ENCODE measurements at regions not wholly inside any gene's neighbourhood (a gene's known extent, or its start where the extent isn't known, plus 50 kb on each side); places are given as distances from the start of the nearest gene placed in this dataset.

GRCh38 chr4:36990128-36990872 is 254.2 kb upstream of the NWD2 start:
- Histone ChIP-seq H3K4me1 (no peaks in the 10 kb centered on the region), H3K4me3 (no peak overlapping the region), H3K27ac (no peak overlapping the region), H3K36me3 (no peaks in the 10 kb centered on the region), H3K27me3 (no peaks in the 10 kb centered on the region), H3K9me3 (no peaks in the 10 kb centered on the region)
- no peak for DNase-seq
- intact Hi-C loops (cut with DNase I), result no loop called here
- no peak for ATAC-seq
- no peak for TF ChIP-seq CTCF (IDR thresholded peaks at IDR 0.05)

DNA sequence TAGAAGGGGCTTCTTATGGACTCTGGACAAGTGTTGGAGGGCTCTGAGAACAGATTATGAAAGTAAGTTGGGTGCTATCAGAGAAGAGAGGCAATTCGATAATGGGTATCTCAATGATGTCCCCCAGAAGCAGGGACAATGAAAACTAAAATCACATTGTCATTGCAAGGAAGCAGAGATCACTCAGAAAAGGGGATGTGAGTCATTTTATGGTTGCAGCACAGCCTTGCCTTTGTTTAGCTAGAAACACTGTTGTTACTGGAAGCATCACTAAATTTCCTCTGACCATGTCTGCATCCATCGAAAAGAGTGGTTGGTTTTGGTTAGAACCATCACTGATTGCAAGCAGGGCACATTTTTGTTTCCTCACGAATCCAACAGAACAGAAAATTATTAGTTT is 246.8 kb upstream of the NWD2 start:
- no peak for DNase-seq
- H3K27ac ChIP-seq, result no peak overlapping the region
- no peak for ATAC-seq
- no peaks in the 10 kb centered on the region for H3K36me3 ChIP-seq
- intact Hi-C loops (cut with DNase I), result no loop called here
- no peaks in the 10 kb centered on the region for H3K9me3 ChIP-seq
- TF ChIP-seq CTCF (IDR thresholded peaks at IDR 0.05), result no peak
- no peaks in the 10 kb centered on the region for H3K27me3 ChIP-seq
- no peak overlapping the region for H3K4me3 ChIP-seq
- H3K4me1 ChIP-seq, result no peaks in the 10 kb centered on the region

GRCh38 chr4:37000281-37000680 is 244.3 kb upstream of the NWD2 start:
- intact Hi-C loops (cut with DNase I), result no loop called here
- no peak overlapping the region for H3K27ac ChIP-seq
- no peaks in the 10 kb centered on the region for H3K36me3 ChIP-seq
- DNase-seq (no peak), ATAC-seq (no peak)
- no peak overlapping the region for H3K4me3 ChIP-seq
- no peak for TF ChIP-seq CTCF (IDR thresholded peaks at IDR 0.05)
- H3K27me3 ChIP-seq, result no peaks in the 10 kb centered on the region
- H3K9me3 ChIP-seq, result peaks cover 0 to 7% of the 10 kb centered on the region in 2 donors
- no peaks in the 10 kb centered on the region for H3K4me1 ChIP-seq

DNA sequence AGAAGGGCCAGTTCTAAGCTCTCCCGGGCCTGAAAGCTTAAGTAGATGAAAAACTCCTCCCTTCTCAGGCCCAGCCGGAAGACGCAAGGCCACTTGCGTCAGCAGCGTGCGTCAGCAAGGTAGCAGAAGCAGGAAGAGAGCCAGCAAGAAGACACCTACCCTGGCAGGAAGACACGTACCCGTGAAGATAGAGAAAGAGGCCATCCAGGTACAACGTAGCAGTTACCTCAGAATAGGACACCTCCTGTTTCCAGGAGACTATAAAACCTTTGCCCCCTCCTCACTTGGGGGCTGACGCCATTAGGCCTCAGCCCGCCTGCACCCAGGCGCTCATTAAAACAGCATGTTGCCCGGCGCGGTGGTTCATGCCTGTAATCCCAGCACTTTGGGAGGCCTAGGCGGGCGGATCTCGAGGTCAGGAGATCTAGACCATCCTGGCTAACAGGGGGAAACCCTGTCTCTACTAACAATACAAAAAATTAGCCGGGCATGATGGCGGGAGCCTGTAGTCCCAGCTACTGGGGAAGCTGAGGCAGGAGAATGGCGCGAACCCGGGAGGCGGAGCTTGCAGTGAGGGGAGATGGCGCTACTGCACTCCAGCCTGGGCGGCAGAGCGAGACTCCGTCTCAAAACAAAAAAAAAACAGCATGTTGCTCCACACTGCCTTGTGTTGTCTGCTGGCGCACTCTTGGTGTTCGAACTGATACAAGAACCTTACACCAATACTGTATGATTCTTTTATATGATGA is 242.7 kb upstream of the NWD2 start:
- no peaks in the 10 kb centered on the region for H3K4me1 ChIP-seq
- H3K4me3 ChIP-seq, result no peak overlapping the region
- ATAC-seq (no peak), DNase-seq (peak in 1 of 4 donors; percentile 49)
- H3K36me3 ChIP-seq, result no peaks in the 10 kb centered on the region
- H3K9me3 ChIP-seq, result peaks cover 0 to 9% of the 10 kb centered on the region in 2 donors
- no peak overlapping the region for H3K27ac ChIP-seq
- H3K27me3 ChIP-seq, result no peaks in the 10 kb centered on the region
- no peak for TF ChIP-seq CTCF (IDR thresholded peaks at IDR 0.05)
- intact Hi-C loops (cut with DNase I), result no loop called here

DNA sequence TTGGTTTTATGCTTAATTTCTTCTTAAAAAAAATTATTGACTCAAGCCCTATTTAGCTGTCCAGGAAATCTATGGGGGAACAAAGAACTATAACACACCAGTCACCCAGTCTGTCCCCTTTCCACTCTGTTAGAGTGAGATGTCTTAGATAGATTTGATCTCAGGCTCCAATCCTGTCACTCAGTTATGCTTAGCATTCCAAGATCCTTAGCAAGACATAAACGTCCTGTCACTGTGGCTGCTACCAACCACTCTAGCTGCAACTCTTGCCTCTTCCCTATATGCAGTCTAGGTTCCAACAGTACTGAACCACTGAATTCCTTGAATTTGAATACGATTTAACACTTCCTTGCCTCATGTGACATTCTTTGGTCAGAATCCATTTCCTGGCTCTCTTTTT is 241.9 kb upstream of the NWD2 start:
- ATAC-seq (no peak), DNase-seq (no peak)
- H3K4me3 ChIP-seq, result no peak overlapping the region
- no peaks in the 10 kb centered on the region for H3K27me3 ChIP-seq
- peaks cover 0 to 9% of the 10 kb centered on the region in 2 donors for H3K9me3 ChIP-seq
- no peak for TF ChIP-seq CTCF (IDR thresholded peaks at IDR 0.05)
- H3K36me3 ChIP-seq, result no peaks in the 10 kb centered on the region
- no peak overlapping the region for H3K27ac ChIP-seq
- intact Hi-C loops (cut with DNase I), result no loop called here
- H3K4me1 ChIP-seq, result no peaks in the 10 kb centered on the region

Measured in left lung (tissue), 4 donors.